SK-N-DZ (cell line): ENCODE measurements at regions not wholly inside any gene's neighbourhood (a gene's known extent, or its start where the extent isn't known, plus 50 kb on each side); places are given as distances from the start of the nearest gene placed in this dataset.

Experiments
- DNase-seq: peaks from one replicate; pipeline ENCODE4 v3.0.0-alpha.2; 2015; ENCODE audit warnings: low spot score

DNA sequence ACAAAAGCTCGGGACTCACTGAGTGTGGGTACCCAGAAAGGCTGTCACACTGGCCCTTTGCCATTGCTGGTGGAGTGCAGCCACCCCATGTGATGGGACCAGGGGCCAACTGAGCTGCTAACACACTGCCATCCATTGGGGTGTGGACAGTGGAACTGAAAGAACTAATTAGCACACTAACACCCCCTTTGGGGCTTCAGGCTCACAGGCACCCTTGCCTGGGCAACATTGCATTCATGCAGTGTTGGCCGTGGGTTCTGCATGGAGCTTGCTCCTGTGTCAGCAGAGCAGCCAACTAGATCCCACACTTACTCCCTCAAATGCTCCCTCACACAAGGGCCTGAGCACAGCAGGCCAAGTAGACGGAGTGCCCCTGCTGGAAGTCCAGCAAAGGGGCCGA is 476.0 kb upstream of the ASIC2 start:
- no peak for DNase-seq

DNA sequence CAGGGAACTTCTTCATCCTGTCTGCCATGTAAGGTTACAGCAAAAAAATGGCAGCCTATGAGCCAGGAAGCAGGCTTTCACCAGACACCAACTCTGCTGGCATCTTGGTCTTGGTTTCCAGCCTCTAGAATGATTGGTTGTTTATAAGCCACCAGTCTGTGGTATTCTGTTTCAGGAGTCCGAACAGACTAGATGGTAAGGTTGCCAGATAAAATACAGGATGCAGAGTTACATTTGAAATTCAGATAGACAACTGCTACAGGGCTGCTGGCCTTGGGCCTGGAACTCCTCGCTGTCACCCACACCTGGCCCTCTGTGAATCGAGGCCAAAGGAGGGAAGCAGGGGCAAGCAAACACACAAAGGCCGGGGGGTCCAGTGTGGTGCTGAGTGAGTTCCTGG is 478.8 kb upstream of the CCL2 start:
- no peak for DNase-seq

DNA sequence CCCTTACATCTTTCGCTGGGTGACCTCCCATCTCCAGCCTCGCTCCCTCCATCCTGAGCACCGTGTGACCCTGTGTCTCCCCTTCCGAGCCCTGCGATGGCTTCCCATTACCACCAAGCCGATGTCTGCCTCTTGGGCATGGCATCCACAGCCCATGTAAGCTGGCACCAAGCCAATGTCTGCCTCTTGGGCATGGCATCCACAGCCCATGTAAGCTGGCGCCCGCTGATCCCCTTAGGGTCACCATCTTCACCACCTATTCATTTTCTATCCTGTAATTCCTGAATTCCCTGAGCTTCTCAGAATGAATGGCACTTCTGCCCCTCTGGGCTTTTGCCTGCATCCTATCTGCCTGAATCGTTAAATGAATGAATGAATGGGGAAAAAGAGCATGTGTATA is 478.2 kb upstream of the CCL2 start:
- DNase-seq: no peak

DNA sequence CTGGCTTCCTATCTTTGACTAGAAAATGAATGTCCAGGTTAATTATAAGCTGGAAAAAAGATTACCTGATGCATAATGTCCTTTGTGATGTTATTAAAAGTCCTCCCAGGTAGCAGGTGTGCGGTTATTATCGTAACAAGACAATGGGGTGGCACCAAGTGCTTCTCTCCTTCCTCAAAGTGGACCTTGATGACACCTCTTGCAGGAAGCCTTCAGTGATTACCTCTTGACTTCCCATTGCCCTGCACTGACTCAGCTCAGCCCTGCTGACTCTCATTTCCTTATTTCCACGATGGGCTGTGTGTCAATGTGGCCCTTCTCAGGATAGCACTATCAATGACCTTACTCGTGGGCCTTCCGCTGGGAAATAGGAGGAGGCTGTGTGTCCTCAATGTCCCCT is 477.4 kb upstream of the CCL2 start:
- DNase-seq: no peak

DNA sequence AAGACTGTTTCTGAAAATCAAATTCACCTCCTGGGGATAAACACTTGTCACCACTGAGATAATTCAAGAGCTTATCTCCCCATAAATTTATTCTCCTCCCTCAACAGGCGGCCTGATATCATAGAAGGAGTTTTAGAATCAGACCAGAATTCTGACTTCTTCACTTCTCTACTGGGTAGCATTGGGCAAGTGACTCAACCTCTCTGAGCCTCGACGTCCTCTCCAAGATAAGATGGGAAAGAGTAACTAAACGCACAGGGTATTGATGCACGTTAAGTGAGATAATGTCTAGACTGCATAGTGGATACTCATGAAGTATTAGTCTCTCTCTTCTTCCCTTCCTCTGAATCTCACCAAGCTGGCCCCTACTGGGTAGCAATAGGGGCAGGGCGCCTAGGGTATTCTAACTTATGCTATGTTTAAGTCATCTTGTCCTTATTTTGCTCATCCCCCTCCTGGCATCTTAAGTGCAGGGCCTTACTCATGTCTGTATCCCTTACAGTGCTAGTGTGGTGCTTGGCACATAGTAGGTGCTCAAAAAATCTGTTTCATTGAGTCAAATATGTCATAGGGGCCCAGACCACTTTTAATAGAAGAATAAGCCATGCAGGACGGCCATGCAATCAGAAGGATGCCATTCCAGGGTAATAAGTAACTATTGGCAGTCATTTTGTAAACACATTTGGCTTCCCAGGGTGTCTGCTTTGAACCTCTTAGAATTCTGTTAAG is 476.4 kb upstream of the CCL2 start:
- DNase-seq: no peak

DNA sequence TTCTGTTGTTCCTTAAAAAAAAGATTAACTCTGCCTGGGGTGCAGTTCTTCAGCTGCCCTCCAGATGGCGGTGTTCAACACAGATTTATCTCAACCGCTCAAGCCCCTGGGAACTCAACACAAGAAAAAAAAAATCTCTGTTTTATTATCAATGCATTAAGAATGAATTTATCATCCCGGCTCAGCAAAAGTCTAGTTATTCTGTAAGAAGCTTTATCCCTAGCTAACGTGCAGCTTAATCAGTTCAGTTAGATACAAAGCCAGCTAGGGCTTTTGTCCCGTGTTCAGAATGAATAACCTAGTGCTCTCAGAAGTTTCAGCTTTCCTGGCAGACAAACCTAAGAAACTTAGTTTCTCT is 475.9 kb upstream of the CCL2 start:
- peak; percentile 73 for DNase-seq

DNA sequence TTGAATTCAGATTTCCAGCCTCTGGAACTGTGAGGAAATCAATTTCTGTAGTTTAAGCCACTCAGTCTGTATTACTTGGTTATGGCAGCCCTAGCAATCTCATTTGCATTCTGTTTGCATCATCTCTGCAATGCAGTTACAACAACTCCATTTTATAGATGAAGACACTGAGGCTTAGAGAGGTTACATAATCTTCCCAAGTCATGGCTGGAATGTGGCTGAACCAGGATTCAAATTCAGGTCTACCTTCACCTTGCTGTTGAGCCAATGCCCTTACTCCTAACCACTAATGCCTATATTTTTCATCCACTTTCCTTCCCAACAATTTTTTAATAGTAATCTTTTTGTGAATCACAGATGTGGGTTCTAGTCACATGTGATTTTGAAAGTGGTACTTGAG is 469.8 kb upstream of the CCL2 start:
- DNase-seq: no peak

DNA sequence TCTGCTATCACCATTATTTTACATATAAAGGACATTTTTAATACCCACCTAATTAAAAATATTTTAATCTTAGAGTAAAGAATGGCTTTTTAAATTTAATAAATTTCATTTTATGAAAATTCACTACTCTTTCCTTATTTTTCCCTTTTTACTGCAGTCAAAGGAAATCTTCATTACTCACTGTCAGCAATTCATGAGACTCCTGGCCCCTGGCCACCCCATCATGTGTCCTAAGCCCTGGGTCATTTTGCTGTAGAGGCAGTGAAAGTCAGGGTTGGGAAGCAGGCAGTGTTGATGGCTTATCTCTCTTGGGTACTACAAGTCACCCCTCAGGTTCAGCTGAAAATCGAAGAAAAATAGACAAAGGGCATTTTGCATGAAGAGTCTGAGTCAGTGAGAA is 468.6 kb upstream of the CCL2 start:
- no peak for DNase-seq

DNA sequence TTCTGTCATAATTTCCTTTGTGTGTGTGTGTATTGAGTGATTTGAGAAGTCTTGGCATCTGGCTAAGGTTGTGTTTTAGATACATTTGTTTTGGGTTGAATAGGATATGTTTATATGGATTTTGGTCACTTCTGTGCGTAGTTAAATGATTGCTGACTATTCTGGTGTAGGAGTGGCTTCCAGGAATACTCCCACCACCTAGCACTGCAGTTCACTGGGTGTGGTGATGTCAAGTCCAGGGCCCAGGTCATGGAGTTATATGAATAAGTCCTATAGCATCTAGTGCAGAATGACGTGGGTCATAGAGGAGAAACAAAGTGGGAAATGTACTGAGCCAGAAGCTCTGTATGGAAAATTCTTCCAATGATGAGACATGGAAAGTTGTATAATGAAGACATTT is 465.4 kb upstream of the CCL2 start:
- DNase-seq: no peak

DNA sequence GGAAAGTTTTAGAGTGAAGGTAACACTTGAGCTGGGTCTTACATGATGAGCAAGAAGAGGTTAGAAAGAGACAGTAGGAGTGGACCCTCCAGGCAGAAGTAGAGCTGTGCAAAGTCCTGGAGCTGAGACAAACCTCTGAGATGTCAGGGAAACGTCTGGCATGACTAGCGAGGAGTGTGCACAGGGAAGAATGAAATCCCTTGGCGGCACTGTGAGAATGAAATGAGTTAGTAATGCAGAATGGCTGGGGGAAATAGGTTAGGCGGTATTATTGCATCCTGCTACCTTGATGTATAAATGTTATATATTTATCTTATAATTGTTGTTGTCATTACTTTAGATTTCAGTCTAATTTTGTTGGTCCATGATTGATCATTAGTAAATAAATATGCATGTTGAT is 457.9 kb upstream of the CCL2 start:
- DNase-seq: no peak

DNA sequence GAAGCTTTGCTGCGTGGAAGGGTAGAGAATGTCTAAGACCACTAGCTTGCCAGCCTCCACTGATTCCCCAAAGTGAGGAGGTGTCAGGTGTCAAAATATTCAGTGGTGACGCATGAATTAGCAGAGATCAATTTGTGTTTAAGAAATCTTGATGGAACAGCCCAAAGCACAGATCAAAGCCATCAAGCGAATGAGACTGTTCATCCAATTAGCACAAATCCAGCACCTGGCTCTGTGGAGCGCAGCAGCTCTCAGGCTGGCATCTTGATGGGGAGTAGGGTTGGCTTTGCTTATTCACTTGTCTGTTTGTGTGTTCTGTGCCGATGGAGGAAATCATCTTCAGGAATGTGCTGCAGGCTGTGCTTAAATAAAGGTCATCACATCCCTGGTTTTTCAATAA is 456.8 kb upstream of the CCL2 start:
- DNase-seq: peak; percentile 22

DNA sequence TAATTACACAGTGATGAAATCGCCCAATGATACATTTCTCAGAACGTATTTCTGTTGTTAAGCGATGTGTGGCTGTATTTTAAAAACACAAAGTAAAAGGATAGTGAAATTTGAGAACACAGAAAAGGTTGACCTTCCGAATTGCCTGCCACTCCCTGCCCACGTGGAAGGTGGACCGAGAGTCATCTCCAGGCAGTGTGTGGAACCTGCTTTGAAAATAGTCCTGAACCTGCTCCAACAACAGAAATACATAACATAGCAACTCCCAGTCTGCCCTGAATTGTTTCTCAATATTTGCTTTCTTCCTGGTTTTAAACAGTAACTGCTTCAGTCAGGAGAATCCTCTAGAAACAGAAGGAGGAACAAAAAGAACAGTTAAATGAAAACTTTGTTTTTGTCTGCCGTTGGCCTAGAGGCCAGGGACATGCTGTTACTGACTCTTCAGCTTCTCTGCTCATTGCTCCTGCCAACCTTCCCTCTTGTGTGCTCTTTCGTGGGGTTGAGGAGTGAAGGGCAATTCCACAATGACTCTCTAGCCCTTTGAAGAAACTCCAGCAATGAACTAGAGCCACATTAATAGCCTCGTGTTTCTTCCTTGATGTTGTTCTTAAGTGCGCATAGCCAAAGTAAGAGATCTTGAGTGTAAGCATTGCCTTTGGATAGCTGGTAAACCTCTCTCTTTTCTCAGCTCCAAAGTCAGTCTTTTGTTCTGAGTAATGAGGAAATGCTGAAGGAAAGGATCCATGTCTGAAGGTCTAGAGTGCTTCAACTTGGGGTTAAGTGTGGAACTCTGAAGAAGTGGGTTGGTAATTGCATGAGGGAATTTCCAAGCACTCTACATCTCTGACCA is 452.5 kb upstream of the CCL2 start:
- DNase-seq: no peak

DNA sequence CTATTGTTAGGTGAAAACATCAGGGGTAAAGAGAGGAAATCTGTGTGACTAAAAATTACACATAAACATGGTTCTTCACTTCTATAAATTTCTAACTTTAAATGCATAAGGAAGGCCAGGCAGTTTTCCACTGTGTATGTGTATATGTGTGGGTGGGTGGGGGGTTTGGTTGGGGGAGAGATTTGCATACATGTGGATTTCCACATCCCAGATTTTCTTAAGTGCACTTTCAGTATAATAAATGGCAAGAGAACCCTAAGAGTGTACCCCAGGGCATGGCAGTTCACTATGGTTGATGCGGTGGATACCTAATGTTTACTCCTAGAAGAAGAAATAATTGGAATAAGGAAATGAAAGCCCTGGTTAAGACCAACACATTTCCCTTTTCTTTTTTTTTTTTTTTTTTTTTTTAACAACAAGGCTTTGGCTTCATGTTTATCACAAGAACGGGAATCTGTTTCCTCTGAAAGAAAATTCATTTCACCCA is 451.8 kb upstream of the CCL2 start:
- no peak for DNase-seq

DNA sequence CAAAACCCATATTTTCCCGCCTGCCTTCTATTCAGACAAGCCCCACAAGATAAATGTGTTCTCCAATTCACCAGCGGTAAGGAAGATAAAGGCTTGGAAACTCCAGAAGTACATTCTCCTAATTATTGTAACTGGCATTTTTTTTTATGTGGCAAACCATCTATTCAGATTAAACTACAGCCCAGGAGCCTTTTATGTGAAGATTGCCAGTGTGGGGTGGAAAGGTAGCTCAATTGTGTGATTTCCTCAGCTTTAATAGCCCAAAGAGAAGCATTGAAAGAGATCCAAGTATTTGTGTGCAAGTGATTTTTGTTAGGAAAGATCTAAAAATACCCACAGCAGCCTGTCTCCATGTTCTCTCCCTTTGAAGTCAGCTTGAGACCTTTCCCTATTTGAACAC is 451.4 kb upstream of the CCL2 start:
- no peak for DNase-seq

DNA sequence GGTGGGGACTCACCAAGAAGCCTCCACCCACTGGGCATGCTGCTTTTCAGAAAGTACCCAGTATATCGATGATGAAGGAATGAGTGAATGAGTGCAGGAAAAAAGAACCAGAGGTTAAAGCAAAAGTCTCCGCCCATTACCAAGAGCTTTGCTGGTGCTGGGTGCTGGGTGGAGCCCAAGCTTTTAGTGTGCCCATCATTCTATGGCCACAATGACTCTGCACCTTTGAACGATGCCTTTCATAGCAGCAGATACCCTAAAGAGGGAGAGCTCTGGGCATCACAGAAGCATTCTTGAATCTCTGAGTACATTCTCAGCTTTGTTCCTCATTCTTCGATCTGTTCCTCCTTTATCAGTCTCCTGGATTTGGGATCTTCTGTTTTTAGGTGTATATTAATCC is 450.7 kb upstream of the CCL2 start:
- DNase-seq: no peak

DNA sequence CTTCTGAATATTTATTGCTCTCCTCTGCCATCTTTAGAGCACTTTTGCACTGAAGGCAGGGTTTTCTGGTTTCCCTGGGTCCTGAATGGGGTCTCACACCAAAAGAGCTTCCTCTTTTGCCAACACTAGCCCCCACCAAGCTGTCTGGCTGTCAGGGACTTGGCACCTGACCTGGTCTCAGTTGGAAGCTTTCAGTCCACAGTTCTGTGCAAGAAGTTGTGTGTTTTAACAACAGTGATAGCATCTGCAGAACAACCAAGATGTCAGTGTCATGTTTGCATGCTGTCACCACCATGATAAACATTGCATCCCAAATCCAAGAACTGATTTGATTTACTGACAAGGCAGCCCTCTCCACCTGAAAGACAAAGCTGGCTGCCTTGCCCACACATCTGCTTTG is 448.5 kb upstream of the CCL2 start:
- DNase-seq: peak; percentile 57

DNA sequence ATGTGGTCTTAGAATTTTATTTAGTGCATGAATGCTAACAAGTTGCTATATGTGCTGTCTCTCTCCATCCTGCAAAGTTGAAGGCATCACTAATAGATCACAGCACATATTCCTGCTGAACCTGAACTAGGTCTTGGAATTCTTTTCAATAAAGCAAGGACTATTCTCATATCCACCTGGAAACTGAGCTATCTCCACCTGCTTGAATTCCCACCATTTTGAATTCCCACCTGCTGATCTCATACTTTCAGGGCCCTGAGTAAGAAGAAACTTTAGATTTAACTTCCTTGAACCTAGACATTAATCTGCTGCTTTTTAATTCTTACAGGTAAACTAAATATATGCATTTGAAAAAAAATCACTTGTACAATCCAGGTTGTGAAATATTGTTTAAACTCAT is 445.3 kb upstream of the CCL2 start:
- DNase-seq: no peak

DNA sequence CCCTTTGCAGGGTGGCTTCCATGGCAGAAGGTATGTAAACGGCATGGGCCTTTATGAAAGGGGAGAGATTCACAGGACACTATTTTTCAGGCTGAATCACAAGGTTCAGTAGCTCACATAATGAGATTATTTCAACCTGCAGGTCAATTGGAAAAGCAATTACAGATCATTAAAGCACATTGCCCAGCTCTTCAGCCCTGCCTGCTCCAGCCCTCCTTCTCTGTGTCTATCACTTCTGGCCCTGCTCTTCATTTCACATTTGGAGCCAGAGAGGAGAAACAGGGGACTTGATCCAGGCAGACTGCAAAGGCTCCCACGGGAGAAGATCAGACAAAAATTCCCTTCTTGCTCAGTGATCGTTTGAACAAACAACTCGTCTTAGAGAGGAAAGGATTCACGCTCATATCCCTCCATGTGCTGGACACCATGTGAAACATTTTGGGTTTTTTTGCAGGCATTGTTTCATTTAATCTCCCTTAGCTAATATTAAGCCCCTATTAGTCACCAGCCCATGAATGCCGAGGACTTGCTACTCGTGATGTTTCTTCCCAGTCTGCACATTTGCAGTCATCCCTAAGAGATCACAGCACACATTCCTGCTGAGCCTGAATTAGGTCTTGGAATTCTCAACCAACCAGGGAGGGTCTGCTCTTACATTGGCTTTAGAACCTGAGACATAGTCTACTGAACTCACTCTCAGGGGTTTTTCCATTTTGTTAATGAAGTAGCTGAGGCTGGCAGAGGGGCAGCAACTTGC is 443.9 kb upstream of the CCL2 start:
- DNase-seq: peak; percentile 84

DNA sequence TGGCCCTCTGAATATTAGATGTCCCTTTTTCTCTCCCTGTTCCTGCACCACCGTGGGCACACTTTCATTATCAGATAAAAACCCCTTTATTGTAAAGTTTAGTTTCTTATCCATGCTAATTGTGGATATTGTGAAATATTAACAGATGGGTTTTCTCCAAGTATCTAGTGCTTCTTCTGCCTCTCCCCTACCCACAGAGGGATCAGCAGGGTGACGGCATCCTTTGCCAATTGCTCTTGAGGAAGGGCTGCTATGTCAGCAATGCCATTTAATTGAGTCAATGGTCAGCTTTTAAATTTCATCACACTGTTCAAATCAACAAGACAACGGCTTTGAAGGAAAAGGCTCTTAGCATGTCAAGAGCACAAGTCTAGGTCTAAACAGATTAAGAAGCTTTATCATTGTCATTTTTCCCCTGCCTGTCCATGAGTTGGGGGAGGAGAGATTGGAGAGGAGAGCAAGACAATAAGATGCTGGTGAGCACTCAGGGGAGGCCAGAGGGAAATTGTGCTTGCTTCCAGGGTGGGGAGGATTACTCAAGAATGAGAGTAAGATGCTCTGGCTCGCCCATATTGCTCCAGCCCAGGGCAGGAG is 443.0 kb upstream of the CCL2 start:
- DNase-seq: peak; percentile 51

DNA sequence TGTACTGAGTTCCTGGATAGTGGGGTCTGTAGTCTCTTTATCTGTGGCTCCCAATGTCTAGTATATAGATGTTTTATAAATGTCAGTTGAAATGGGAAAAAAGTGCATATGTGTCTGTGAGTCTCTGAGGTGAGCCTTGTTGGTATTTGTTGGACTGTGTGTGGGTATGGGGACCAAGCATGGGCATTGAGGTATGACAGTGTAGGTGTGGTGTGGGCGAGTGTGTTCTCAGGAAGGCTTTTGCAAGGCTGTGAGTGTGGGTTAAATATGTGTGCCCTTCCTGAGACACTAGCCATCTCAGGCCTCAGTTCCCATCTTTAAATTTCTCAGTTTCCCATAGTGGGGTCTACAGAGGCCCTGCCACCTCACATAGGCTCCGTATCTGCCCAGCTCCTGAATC is 440.2 kb upstream of the CCL2 start:
- no peak for DNase-seq

DNA sequence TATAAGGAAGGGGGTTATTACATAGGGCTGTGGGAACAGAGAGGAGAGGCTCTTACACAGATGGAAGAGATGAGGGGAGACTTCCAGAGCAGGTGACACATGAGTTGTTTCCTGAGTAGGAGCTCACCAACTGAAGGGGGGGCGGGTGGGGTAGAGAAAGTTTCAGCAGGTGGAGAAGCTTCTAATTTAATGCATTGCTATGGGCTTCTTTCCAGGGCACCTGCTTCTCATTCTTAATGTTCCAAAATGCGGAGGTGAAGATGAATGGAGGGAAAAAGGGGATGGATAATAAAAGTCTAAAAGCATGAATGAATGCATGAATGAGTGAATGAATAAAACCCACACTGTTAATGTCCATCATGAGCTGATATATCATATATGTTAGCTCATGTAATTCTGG is 439.0 kb upstream of the CCL2 start:
- no peak for DNase-seq
